GM21515 (cell line): ENCODE measurements at regions not wholly inside any gene's neighbourhood (a gene's known extent, or its start where the extent isn't known, plus 50 kb on each side); places are given as distances from the start of the nearest gene placed in this dataset.

ENCODE experiments used
- ATAC-seq: cut with Tn5 transposase; IDR thresholded peaks from one replicate; pipeline ENCODE4 v1.9.1; 2021; ENCODE audit not compliant: unreplicated experiment

GRCh38 chr16:87057211-87057881 lies 259.8 kb downstream of the C16orf95 start:
- no peak for ATAC-seq

GRCh38 chr16:87057951-87058560 lies 259.1 kb downstream of the C16orf95 start:
- no peak for ATAC-seq

- ATAC-seq: no peak
These were observed 258.4 kb downstream of the C16orf95 start for GRCh38 chr16:87058728-87059250.

GRCh38 chr16:87060034-87060986 lies 256.9 kb downstream of the C16orf95 start:
- peak; percentile 57 for ATAC-seq

- no peak for ATAC-seq
These were observed 255.8 kb downstream of the C16orf95 start for GRCh38 chr16:87061243-87061920.

GRCh38 chr16:87062569-87063442 lies 254.4 kb downstream of the C16orf95 start:
- no peak for ATAC-seq

- no peak for ATAC-seq
These were observed 253.6 kb downstream of the C16orf95 start for GRCh38 chr16:87063543-87063942.

- ATAC-seq: no peak
These were observed 252.3 kb downstream of the C16orf95 start for GRCh38 chr16:87064731-87065445.

GRCh38 chr16:87065446-87066132 lies 251.6 kb downstream of the C16orf95 start:
- ATAC-seq: no peak

GRCh38 chr16:87066133-87067002 lies 250.8 kb downstream of the C16orf95 start:
- ATAC-seq: no peak

GRCh38 chr16:87067003-87067556 lies 250.1 kb downstream of the C16orf95 start:
- no peak for ATAC-seq

GRCh38 chr16:87067836-87068761 lies 249.1 kb downstream of the C16orf95 start:
- no peak for ATAC-seq

- no peak for ATAC-seq
These were observed 248.4 kb downstream of the C16orf95 start for GRCh38 chr16:87068762-87069150.

- ATAC-seq: no peak
These were observed 246.5 kb downstream of the C16orf95 start for GRCh38 chr16:87070657-87071056.

GRCh38 chr16:87072101-87072500 lies 245.1 kb downstream of the C16orf95 start:
- ATAC-seq: no peak

GRCh38 chr16:87074641-87075318 lies 242.4 kb downstream of the C16orf95 start:
- ATAC-seq: peak; percentile 93
